ENCODE measurements at regions not wholly inside any gene's neighbourhood (a gene's known extent, or its start where the extent isn't known, plus 50 kb on each side); places are given as distances from the start of the nearest gene placed in this dataset.

- no peak for TF ChIP-seq CTCF (IDR thresholded peaks at IDR 0.05; ENCODE audit: unreplicated experiment)
- Mint-ChIP-seq H3K27ac (no peak overlapping the region), H3K4me1 (no peaks in the 10 kb centered on the region), H3K36me3 (no peaks in the 10 kb centered on the region), H3K4me3 (no peak overlapping the region), H3K27me3 (ENCODE audit: low read depth) (no peaks in the 10 kb centered on the region), H3K9me3 (peaks cover 12% of the 10 kb centered on the region)
- no peak for DNase-seq (ENCODE audit: low spot score in 2 of 2, unreplicated experiment in 2 of 2)
Measured at GRCh38 chrX:458631-459061, 71.9 kb upstream of the PPP2R3B start.

- H3K27ac Mint-ChIP-seq: no peak overlapping the region
- H3K4me1 Mint-ChIP-seq: no peaks in the 10 kb centered on the region
- no peak overlapping the region for H3K4me3 Mint-ChIP-seq
- H3K27me3 Mint-ChIP-seq (ENCODE audit: low read depth): no peaks in the 10 kb centered on the region
- TF ChIP-seq CTCF (IDR thresholded peaks at IDR 0.05; ENCODE audit: unreplicated experiment): no peak
- no peaks in the 10 kb centered on the region for H3K36me3 Mint-ChIP-seq
- peaks cover 12% of the 10 kb centered on the region for H3K9me3 Mint-ChIP-seq
- DNase-seq (ENCODE audit: low spot score in 2 of 2, unreplicated experiment in 2 of 2): no peak
Measured at GRCh38 chrX:459611-460010, 72.9 kb upstream of the PPP2R3B start.

- Mint-ChIP-seq H3K36me3 (no peaks in the 10 kb centered on the region), H3K4me3 (no peak overlapping the region), H3K4me1 (no peaks in the 10 kb centered on the region), H3K9me3 (peaks cover 12% of the 10 kb centered on the region), H3K27me3 (ENCODE audit: low read depth) (no peaks in the 10 kb centered on the region), H3K27ac (no peak overlapping the region)
- no peak for TF ChIP-seq CTCF (IDR thresholded peaks at IDR 0.05; ENCODE audit: unreplicated experiment)
- DNase-seq (ENCODE audit: low spot score in 2 of 2, unreplicated experiment in 2 of 2): no peak
Measured at GRCh38 chrX:460116-460515, 73.4 kb upstream of the PPP2R3B start.

GRCh38 chrX:460823-461640 is 74.3 kb upstream of the PPP2R3B start:
- H3K4me1 Mint-ChIP-seq: no peaks in the 10 kb centered on the region
- no peak overlapping the region for H3K27ac Mint-ChIP-seq
- H3K36me3 Mint-ChIP-seq: no peaks in the 10 kb centered on the region
- TF ChIP-seq CTCF (IDR thresholded peaks at IDR 0.05; ENCODE audit: unreplicated experiment): no peak
- H3K9me3 Mint-ChIP-seq: peaks cover 12% of the 10 kb centered on the region
- H3K27me3 Mint-ChIP-seq (ENCODE audit: low read depth): no peaks in the 10 kb centered on the region
- H3K4me3 Mint-ChIP-seq: no peak overlapping the region
- no peak for DNase-seq (ENCODE audit: low spot score in 2 of 2, unreplicated experiment in 2 of 2)

- no peak for TF ChIP-seq CTCF (IDR thresholded peaks at IDR 0.05; ENCODE audit: unreplicated experiment)
- Mint-ChIP-seq H3K4me1 (no peaks in the 10 kb centered on the region), H3K27ac (no peak overlapping the region), H3K27me3 (ENCODE audit: low read depth) (no peaks in the 10 kb centered on the region), H3K36me3 (no peaks in the 10 kb centered on the region), H3K4me3 (no peak overlapping the region), H3K9me3 (peaks cover 3% of the 10 kb centered on the region)
- no peak for DNase-seq (ENCODE audit: low spot score in 2 of 2, unreplicated experiment in 2 of 2)
Measured at GRCh38 chrX:462853-463252, 76.1 kb upstream of the PPP2R3B start.

All from mesothelial cell of epicardium (in vitro differentiated cells).